ENCODE measurements at regions not wholly inside any gene's neighbourhood (a gene's known extent, or its start where the extent isn't known, plus 50 kb on each side); places are given as distances from the start of the nearest gene placed in this dataset.

DNA sequence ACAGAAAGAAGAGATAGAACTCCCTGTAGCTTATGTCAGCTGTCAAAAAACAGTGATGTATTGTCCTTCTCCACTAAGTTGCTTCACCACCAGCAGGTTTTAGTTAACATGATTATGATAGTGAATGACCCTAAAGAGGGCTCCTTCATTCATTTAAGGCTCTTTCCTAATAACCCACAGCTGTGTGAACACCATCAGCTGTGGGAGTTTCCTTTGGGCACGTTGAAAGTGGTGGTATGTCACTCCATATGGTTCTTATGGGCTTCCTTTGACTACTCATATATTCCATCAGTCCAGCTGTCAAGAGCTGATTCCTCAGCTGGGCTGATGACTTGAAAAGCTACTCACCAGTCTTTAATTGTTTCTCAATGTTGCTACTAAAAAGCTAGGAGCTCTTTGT lies 210.3 kb downstream of the UBE2E3 start:
- TF ChIP-seq, protein P1, sequence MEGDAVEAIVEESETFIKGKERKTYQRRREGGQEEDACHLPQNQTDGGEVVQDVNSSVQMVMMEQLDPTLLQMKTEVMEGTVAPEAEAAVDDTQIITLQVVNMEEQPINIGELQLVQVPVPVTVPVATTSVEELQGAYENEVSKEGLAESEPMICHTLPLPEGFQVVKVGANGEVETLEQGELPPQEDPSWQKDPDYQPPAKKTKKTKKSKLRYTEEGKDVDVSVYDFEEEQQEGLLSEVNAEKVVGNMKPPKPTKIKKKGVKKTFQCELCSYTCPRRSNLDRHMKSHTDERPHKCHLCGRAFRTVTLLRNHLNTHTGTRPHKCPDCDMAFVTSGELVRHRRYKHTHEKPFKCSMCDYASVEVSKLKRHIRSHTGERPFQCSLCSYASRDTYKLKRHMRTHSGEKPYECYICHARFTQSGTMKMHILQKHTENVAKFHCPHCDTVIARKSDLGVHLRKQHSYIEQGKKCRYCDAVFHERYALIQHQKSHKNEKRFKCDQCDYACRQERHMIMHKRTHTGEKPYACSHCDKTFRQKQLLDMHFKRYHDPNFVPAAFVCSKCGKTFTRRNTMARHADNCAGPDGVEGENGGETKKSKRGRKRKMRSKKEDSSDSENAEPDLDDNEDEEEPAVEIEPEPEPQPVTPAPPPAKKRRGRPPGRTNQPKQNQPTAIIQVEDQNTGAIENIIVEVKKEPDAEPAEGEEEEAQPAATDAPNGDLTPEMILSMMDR (IDR thresholded peaks at IDR 0.05; ENCODE audit: insufficient read depth, low read length, missing control alignments): no peak
- CTCF ChIA-PET: interaction anchor here (0.8 kb wide), 1 partner anchor 9 kb away, joined by 3 read pairs; no protein-coding TSS in a partner anchor
- DNase-seq (ENCODE audit: low read depth, low spot score): no peak
- H3K4me3 ChIP-seq (ENCODE audit: low read depth, low read length): no peak overlapping the region
- POLR2A ChIA-PET: no interaction called here

- ChIA-PET CTCF (no interaction called here), POLR2A (no interaction called here)
- no peak for DNase-seq (ENCODE audit: low read depth, low spot score)
- TF ChIP-seq, protein P1 (IDR thresholded peaks at IDR 0.05; ENCODE audit: insufficient read depth, low read length, missing control alignments): no peak
- H3K4me3 ChIP-seq (ENCODE audit: low read depth, low read length): no peak overlapping the region
Observed at GRCh38 chr2:181193550-181193949, 213.1 kb downstream of the UBE2E3 start.

DNA sequence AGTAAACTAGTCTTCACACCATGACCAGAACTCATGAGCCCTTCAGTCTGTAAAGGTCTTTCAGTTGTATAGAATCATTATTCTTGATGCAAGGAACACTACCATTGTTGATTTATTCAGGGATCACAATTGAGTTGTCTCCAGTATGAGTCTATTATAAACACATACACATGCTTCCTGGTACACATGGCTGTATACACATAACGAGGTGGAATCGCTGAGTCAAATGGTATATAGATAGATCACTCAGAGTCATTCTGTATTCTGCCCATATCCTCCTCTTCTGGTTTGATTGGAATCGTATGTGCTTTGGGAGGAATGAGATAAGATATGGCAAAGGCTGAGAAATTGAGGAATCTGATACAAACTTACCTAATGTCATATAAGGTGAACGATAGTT lies 216.0 kb downstream of the UBE2E3 start:
- DNase-seq (ENCODE audit: low read depth, low spot score): no peak
- POLR2A ChIA-PET: no interaction called here
- TF ChIP-seq, protein P1 (IDR thresholded peaks at IDR 0.05; ENCODE audit: insufficient read depth, low read length, missing control alignments): no peak
- no peak overlapping the region for H3K4me3 ChIP-seq (ENCODE audit: low read depth, low read length)
- CTCF ChIA-PET: no interaction called here

DNA sequence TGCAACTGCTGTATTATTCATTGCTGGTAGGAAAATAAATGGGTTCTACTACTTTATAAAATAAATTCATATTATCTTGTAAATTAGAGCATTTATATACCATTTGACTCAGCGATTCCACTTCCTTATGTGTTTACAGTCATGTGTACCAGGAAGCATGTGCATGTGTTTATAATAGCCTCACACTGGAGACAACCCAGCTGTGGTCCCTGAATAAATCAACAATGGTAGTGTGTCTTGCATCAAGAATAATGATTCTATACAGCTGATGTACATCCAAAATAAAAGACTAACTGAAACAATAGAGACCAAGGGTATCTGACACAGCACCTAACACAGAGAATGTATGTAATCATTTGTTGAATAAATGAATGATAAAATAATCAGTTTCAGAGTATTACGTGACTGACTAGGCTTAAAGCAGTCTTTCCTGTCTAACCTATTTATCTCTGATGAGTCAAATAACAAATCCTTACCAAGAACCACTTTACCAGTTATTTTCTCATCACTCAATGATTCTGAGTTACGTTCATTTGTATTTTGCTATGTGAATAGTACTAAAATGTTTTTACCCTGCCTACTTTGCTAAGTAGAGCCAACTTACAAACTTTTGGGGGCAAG lies 216.8 kb downstream of the UBE2E3 start:
- TF ChIP-seq, protein P1 (IDR thresholded peaks at IDR 0.05; ENCODE audit: insufficient read depth, low read length, missing control alignments): no peak
- H3K4me3 ChIP-seq (ENCODE audit: low read depth, low read length): no peak overlapping the region
- ChIA-PET CTCF (no interaction called here), POLR2A (no interaction called here)
- no peak for DNase-seq (ENCODE audit: low read depth, low spot score)

DNA sequence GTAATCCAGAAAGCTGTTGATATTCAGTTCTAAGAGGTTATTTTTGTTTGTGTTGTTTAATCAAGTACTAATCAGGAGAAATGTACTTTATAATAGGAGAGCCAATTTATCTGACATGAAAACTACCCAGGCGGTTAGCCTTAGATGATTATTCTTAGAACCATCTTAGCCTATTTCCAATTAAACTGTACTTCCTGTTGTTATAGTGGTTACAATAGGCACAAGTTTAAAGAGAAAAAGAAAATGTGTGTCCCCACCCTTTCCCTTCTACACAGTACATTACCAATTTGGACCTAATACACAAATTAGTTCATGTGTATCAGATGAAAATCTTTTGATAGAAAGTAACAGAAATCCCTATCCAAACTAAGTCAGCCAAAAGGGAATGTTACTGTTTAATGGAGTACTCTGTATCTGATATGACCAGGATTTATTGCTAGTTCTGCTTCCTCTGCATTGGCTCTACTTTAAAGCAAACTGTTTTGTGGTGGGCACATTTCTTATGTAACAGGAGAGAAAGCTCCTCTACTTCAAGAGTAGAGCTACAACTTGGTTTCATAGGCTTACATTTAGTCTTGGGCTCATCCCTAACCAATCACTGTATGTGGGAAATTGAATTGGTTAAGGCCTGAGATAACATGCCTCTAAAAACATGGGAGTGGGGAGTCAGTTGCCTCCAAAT lies 217.9 kb downstream of the UBE2E3 start:
- DNase-seq (ENCODE audit: low read depth, low spot score): no peak
- H3K4me3 ChIP-seq (ENCODE audit: low read depth, low read length): no peak overlapping the region
- POLR2A ChIA-PET: no interaction called here
- TF ChIP-seq, protein P1 (IDR thresholded peaks at IDR 0.05; ENCODE audit: insufficient read depth, low read length, missing control alignments): no peak
- CTCF ChIA-PET: interaction anchor here (1.2 kb wide), 1 partner anchor 7 kb away, joined by 3 read pairs; no protein-coding TSS in a partner anchor

DNA sequence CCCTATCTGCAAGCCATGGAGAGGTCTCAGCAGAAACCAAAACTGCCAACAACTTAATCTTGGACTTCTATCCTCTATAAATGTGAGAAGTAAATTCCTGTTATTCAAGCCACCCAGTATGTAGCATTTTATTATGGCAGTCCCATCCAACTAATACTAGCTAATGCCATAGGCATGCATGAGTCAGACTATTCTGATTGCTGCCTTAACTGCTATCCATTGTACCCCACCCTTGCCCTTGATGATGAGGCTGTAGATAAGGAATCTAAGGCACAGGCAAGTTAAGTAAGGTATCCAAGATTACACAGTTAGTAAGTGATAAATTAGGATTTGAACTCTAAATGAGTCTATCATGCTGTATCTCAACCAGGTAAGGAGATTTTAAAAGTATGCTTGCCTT lies 223.0 kb downstream of the UBE2E3 start:
- TF ChIP-seq, protein P1 (IDR thresholded peaks at IDR 0.05; ENCODE audit: insufficient read depth, low read length, missing control alignments): no peak
- peak; percentile 58 for DNase-seq (ENCODE audit: low read depth, low spot score)
- CTCF ChIA-PET: no interaction called here
- H3K4me3 ChIP-seq (ENCODE audit: low read depth, low read length): no peak overlapping the region
- POLR2A ChIA-PET: no interaction called here
